Fibroblast of pulmonary artery (primary cell): ENCODE measurements at regions not wholly inside any gene's neighbourhood (a gene's known extent, or its start where the extent isn't known, plus 50 kb on each side); places are given as distances from the start of the nearest gene placed in this dataset.

Source experiments
- DNase-seq: peaks from one replicate; pipeline ENCODE4 v3.0.0-alpha.2; 2010; ENCODE audit warnings: low read depth
- H3K4me3 ChIP-seq: replicated peaks from 2 replicates; pipeline ENCODE4 v1.5.1; 2011; ENCODE audit warnings: low read depth, mild to moderate bottlenecking, control low read depth, low read length, moderate library complexity
- TF ChIP-seq, protein P1 (sequence below): IDR thresholded peaks from 2 replicates; pipeline ENCODE4 v1.5.1; 2011; ENCODE audit warnings: mild to moderate bottlenecking, control low read depth, low read length, inconsistent platforms; ENCODE audit errors: missing control alignments

DNA sequence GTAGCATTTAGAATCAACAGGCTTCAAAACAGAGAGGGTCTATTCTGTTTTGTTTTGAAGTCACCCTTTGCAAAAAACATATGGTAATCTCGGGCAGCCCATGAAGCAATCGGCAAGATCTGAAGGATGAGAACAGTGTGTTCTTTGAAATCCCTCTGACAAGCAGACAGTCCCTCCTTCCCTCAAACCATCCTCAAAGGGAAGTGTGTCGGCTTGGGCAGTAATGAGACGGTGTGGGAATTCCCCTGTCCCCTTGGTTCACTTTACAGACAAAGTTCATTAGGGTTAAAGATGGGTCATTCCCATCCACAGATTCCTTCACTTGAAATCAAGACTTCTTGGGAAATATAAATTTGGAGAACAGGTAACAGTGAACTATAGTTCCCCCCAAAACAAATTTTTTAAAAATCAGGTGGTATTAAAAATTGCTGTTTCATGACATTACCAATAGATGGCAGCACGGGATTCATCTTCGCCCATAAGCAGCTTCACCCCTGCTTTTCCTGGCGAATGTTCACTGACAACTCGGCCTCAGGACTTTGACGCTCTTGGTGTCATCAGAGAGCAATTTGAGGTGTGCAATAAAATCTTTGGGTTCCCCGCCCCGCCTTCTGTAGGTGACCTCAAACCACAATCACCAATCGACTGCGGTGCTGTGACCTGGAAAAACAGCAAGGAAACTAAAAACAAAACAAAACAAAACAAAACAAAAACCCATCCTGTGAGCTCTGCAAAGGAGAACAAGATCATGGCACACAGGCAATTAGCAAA, 159.3 kb upstream of the TNFAIP3 start:
- DNase-seq: peak; percentile 91
- no peak overlapping the region for H3K4me3 ChIP-seq
- TF ChIP-seq, protein P1, sequence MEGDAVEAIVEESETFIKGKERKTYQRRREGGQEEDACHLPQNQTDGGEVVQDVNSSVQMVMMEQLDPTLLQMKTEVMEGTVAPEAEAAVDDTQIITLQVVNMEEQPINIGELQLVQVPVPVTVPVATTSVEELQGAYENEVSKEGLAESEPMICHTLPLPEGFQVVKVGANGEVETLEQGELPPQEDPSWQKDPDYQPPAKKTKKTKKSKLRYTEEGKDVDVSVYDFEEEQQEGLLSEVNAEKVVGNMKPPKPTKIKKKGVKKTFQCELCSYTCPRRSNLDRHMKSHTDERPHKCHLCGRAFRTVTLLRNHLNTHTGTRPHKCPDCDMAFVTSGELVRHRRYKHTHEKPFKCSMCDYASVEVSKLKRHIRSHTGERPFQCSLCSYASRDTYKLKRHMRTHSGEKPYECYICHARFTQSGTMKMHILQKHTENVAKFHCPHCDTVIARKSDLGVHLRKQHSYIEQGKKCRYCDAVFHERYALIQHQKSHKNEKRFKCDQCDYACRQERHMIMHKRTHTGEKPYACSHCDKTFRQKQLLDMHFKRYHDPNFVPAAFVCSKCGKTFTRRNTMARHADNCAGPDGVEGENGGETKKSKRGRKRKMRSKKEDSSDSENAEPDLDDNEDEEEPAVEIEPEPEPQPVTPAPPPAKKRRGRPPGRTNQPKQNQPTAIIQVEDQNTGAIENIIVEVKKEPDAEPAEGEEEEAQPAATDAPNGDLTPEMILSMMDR: peak; percentile 66

DNA sequence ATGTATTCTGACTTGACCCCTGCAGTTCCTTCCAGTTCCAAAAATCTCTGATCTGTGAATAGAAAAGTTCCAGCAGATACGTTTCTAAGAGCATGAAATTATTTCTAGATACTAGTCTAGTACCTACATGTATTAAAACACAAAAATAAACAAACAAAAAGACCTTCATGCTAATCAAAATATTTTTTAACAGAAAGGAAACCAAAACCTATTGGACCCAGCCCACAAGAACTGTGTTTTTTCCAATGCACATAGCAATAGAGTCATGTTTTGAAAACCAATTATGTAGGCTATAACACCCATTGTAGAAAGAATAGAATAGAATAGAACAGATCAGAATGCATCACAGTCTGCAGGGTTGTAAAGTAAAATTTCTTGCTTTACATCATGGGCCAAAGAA, 158.6 kb upstream of the TNFAIP3 start:
- no peak for DNase-seq
- H3K4me3 ChIP-seq: no peak overlapping the region
- TF ChIP-seq, protein P1: no peak

DNA sequence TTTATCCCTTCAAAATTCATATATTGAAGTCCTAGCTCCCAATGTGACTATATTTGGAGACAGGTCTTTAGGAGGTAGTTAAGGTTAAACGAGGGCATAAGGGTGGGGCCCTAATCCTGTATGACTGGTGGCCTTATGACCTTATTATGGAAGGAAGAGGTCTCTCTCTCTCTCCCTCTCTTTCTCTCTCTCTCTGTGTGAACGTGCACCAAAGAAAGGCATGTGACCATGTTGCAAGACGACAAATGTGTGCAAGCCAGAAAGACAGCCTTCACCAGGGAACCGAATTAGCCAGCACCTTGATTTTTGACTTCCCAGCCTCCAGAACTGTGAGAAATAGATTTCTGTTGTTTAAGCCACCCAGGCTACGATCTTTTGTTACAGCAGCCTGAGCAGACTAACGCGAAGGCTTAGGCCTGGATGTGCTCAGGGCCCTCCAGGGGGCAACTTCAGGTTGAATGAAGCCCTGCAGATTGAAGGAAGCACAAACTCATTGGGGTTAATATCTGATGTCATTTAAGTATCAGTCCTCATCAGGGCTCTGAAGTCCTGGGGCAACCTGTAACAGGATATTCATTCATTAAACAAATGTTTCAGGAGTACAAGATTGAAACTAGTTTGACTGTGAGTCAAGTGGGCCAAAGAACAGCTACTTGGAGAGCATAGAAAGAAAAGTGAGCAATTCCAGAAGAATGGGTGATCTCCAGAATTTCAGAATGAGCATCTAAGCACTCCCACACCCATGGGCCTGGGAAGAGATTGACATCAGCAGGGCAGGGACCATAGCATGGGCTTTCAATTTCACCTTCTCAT, 157.4 kb upstream of the TNFAIP3 start:
- TF ChIP-seq, protein P1: no peak
- no peak overlapping the region for H3K4me3 ChIP-seq
- DNase-seq: peak; percentile 63

DNA sequence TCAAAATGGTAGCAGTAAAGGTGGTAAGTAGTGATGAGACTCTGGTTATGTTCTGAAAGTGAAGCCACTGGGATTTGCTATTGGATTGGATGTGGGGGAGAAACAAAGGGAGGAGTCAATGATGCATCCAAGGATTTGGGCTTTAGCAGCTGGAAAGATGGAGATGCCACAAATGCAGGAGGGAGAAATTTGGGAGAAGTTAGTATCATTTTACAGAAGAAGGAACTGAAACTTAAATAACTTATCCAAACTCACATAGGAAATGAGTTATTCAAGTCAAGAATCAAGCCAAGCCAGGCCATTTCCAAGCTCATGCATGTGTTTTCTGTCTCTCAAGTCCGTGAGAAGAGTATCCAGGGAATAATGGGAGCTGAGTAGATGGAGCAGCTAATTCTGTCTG, 155.1 kb upstream of the TNFAIP3 start:
- TF ChIP-seq, protein P1: no peak
- DNase-seq: no peak
- H3K4me3 ChIP-seq: no peak overlapping the region

DNA sequence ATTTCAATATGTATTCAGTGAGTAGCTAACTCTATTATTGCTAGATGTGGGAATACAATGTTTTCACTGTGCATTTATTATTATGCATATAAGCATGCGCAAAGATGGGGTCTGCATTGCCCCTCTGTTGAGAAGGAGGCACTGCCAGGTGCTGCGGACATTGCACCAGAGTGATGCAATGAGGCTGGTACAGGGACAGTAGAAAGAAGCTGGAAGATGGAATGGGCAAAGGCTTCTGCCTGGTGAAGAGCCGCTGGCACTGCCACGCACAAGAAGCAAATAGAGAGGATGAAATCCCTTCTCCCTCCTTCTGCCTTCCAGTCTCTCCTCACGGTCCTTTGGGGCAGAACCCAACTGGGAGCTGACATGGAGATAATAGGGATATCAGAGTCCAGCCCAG, 154.5 kb upstream of the TNFAIP3 start:
- TF ChIP-seq, protein P1: no peak
- H3K4me3 ChIP-seq: no peak overlapping the region
- no peak for DNase-seq

DNA sequence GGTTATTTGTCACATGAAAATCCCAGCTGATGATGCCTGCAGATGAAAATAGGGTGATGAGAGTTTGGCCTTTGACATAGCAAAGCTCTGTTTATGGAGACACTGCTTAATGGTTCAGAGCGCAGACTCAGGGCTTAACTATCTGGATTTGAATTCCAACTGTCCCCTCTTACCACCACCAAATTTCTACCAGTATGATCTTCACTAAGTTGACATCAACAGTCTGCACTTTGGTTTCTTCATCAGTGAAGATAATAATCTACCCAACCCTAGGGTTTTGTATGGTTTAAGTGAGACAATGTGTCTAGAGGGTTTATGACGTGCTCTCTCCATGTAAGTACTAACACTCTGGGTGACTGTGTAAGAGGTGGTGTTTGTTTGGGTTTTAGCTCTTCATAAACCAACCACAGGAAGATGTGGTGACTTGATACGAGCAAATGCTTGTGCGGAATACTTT, 151.4 kb upstream of the TNFAIP3 start:
- TF ChIP-seq, protein P1: no peak
- no peak overlapping the region for H3K4me3 ChIP-seq
- no peak for DNase-seq
